NCI-H187 treated with DMSO at 0.1 percent for 48 hours (cell line): ENCODE measurements at regions not wholly inside any gene's neighbourhood (a gene's known extent, or its start where the extent isn't known, plus 50 kb on each side); places are given as distances from the start of the nearest gene placed in this dataset.

Source experiments
- DNase-seq: peaks from one replicate; lab custom pipeline; 2025; lab: John Stamatoyannopoulos, UW

DNA sequence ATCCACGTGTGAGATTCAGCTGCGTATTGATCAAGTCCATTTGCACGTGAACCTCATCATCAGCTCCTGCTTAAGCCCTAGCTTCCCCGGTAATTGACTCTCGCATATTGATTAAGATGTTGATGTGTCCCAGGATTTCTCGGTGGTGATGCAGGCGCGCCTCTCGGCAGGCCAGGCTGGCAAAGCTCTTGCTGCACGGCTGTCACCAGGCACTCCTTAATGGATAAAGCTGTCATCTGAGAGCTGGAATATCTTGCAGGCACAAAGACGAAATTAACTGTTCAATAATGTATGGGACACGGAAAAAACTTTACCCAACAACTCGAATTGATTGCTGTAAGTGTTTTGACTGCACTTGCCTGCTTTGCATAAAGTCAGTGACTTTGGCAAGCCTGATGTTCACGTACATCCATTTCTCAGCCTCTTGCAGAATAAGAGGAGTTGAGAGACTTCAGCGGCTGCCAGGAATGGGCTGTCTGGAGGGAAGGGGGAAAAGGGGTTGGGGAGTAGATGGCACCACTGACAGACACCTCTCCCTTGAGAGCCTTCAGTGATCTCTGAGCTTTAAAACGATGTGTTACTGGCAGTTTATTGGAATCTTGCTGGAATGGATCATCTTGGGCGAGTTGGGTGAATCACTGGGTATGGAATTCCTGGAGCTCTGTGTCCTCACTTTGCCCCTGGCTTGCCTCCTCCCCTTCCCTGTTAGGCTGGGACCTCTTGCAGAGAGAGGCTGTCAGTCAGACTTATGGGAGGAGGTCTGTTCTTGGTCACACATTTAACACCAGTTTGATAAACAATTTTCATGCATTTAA, 650.3 kb downstream of the CCDC171 start:
- DNase-seq = no peak

DNA sequence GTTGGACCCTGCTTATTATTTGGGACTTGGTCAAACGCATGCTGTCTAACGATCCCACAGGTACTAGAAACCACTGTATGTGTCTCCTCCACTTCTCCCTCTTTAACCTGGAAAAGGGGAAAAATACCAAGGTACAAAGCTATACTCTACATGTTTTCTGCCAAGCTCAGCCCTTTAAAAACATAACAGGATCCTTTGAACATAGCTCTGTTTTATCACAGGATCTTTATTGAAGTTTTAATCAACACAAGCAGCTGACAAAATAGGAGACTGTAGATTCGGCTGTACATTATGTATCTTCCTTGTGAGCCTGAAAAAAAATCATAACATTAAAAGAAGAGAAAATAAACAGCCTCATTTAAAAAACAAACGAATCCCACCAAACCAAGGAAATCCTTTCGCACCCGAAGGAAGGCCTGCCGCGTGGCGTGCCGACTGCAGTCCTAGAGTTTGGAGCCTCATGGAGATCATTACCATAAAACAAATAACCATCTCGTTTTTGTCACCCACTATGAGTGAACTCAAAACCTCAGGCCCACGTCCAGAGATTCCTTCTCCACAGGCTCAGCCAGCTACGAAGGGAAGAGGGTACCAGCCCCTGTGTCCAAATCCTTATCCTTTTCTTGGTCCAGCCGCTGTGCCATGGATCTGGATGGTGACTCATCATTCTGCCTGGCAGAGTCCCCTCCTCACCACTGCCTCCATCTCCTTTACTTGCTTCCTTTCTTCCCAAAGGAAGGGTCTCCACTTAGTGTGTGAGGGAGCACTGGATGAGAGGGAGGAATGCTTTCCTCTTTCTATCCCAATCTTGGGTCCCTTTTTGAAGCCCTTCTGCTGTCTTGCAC, 651.1 kb downstream of the CCDC171 start:
- no peak for DNase-seq

DNA sequence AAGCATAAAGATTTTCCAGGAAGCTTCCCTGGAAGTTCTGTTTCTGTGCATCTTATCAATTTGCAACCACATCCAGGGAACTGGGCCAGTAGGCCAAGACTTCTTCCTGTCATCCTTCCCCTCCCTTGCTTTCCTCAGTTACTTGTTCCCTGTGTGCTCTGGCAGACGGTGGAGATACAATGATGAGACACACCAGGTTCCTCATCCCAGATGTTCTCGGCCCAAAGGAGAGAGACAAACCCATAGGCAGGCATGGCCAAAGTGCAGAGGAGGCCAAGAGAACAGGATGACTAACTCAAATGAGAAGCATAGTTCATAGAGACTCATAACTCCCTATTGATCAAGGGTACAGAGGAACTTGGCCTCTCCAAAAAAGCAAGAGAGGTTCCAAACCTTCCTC, 652.6 kb downstream of the CCDC171 start:
- DNase-seq = no peak

DNA sequence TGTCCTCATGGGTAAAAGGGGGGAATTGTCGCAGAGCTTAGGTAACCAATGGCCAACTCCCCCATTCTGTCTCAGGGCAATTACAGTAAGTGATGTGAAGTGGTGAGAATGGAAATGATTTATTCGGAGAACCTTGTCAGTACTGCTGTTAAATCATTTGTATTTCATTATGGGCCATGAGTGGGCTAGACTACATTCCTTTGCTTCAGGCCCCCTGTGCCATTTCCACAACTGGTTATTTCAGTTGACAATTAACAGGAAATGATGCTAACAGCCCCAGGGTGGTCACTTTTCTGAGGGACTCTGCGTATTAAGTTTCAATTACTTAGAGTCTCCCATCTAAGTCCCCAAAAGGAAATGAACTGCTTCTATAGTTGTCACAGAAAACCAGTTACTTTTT, 653.7 kb downstream of the CCDC171 start:
- DNase-seq = no peak

DNA sequence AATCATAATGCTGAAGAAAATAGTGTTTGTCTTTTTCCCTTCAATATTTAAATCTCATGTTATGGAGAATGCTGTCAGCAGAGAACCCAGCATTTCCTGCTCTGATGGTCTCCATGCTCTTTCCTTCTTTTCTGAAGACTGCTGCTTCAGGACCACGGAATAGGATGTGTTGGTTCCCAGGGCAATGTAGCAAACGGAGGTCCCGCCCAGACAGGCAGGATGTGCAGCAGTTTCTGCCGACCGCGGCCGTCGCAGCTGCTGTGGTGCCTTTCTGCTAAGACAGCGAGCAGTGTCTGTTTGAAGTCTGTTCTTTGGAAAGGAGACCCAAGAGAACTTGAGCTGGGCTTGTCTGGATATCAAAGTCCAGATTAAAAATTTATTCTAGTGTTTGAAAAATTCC, 654.3 kb downstream of the CCDC171 start:
- no peak for DNase-seq

DNA sequence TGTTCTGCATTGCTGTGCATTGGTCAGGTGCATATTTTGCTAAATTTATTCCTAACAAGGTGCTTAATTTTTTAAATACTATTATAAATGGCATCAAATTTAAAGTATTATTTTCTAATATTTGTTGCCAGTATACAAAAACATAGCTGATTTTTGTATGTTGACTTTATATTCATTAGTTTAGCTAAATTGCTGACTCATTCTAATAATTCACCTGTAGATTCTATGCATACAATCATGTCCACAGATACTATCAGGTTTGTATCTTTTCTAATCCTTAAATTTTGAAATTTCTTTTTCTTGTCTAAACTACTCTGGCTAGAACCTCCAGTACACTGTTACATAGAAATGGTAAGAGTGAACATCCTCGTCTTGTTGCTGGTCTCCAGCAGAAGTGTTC, 657.6 kb downstream of the CCDC171 start:
- no peak for DNase-seq

DNA sequence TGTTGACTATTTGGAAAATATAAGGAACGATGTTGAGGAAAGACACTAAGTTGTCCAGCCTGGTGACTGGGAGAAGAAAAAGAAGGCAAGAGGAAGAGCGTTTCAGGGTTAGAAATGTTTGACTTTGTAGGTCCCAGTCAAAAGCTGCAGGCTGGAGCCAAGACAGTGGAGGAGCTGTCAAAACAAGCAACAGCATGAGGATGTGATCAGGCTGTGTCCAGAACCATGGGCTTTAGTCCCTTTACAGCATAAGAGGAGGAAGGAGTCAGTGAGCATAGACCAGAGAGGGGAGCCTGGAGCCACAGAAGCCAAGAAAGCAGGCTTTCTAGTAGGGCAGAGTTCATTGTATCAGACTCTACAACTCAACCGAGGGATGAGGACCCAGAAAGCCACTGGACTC, 658.5 kb downstream of the BNC2 start:
- no peak for DNase-seq

DNA sequence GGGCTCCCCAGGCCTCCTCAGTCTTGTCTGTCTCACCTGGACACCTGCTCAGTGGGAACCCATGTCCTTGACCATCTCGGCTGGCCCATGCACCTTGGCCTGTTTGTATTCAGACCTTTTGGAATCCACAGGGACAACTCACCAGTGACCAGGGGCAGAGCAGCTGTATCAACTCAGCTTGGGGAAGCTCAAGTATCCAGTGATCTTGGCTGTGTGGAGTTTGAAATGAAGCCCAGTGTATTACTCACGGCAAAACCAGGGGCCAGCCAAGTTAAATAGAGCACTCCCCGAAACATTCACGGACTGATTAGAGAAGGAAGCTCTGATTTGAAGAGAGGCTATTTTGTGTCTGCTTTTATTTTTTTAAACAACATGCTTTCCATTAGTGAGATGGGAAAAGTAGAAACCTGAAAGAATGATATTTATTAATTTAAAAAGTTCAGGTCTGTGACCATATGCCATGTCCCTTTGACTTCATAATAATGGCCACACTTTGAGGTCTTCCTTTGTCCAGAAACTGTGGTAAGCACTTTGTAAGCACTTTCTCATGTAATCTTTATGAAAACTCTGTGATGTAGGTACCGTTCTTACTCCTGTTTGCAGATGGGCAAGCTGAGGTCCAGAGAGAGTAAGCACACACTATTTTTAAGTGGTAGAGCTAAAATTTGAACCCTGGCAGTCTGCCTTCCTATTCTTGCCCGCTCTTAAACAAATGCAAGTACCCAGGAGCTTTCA, 656.5 kb downstream of the BNC2 start:
- DNase-seq = no peak

DNA sequence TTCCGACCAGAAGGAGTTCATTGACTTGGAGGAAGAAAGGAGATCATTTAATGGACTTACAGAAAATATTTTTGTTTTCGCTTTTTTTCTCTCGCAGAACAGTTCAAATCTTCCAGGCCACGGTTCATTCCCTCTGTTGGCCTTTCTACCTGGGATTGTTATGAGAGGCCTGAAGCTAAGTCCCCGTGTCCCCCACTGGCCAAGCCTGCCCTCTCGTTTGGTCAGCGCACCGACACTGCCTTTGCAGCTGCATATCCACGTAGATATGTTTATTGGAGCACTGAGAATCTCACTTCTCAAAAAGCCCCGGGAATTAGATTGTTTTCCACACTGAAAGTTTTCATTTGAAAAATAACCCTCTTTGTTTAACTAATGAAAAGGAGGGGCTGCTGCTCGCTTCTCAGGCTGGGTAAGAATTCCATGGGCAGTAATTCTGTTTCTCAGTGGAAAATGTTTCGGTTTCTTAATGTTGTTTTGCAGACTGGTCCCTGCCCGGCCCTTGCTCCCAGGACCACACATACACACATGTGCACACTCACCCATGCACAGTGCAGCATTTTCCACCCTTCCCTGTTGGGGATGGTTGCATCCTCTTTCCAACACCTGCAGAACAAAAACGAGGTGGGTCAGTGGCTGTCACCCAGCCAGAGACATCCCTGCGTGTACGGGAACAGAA, 655.7 kb downstream of the BNC2 start:
- no peak for DNase-seq

DNA sequence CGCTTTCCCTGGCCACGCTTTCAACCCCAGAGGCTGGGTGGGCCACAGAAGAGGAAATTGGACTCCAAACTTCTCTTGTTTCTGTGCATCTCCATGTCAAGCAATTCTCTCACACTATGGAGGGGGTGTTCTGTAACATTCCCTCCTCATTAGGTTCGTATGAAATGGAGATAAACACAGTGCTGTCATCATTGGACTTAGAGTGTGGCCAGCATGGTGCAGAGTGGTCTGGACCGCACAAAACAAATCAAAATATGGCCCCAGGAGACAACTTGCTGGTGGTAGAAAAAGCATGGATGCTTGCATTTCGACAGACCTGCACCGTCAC, 655.2 kb downstream of the BNC2 start:
- DNase-seq = no peak

DNA sequence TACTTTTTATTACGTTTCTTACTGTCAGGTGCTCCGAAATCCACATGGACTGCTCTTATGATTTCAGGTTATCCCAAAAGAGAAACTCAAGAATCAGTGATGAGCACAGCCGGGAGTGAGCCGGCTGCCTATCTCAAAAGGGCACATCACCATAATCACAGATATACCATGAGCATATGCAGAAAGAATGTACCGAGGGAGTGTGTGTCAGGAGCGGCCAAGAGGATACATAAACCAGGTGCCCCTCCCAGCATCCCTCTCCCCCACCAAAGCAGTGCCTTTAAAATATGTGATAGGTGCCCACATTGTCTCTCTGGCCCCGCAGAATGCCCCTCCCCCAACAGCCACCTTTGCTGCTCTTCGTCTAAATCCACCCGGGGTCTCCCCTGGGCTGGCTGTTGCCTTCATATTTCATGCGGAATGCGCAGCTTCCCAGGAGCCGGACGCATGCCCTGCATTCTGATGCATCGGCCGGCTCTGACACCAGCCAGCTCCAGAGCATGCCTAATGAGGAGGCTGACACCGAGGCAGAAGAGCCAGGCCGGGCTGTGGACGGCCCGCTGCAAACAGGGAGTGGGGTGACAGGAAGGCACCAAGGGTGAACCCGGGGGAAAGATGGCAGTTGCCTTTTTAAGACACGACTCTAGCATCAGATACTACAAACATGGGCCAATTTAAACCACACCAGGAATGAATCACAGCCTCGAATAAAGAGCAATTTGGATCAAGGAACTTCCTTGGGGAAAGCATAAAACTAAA, 652.3 kb downstream of the BNC2 start:
- DNase-seq = no peak

DNA sequence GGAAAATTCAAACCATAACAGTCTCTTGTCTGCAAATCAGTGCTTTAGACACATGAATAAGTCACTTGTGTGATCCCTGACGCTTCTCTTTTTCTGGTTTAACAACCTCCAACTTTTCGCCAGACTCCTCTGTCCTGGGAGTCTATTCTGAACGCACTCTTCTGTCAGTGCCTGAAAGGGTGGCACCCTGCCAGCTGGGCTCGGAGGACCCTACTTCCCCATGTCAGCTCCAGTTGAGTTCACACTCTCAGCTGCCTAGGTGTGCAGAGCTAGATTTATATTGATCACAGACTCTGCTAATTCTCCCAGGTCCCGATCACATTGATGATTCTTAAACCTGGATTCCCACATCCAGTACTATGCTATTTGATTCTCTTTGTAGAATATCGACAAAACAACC, 649.1 kb downstream of the BNC2 start:
- no peak for DNase-seq

DNA sequence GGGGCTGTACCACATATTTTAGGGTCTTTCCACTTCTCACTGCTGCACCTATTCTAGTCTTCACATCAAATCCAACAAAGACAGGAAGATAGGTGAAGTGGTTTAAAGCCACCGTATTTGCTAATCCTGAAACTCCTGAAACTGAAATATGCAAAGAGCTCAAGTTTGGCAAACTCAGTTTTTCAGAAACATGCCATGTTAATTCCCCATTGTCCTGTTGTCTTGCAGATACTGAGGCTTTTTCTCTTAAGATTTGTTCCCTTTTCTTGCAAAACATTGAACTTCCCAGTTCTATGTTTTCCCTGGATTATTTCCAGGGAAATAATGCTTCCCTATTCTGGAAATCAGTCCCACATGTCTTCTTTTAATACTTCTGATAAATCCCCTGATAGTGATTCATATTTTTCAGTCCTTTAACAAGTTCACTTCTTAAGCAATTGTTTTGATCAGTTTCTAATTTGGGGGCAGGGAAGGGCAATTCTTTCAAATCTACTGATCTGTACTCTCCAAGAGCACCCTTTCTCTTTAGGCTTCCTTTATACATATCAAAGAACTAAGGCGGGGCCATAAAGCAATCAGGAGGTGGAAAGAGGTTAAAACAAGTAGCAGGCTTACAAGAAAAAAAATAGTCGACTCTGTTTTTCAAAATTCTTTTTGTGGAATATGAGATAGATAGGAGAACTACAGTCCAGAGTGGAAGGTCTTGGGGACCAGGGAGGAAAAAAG, 648.5 kb downstream of the BNC2 start:
- no peak for DNase-seq

DNA sequence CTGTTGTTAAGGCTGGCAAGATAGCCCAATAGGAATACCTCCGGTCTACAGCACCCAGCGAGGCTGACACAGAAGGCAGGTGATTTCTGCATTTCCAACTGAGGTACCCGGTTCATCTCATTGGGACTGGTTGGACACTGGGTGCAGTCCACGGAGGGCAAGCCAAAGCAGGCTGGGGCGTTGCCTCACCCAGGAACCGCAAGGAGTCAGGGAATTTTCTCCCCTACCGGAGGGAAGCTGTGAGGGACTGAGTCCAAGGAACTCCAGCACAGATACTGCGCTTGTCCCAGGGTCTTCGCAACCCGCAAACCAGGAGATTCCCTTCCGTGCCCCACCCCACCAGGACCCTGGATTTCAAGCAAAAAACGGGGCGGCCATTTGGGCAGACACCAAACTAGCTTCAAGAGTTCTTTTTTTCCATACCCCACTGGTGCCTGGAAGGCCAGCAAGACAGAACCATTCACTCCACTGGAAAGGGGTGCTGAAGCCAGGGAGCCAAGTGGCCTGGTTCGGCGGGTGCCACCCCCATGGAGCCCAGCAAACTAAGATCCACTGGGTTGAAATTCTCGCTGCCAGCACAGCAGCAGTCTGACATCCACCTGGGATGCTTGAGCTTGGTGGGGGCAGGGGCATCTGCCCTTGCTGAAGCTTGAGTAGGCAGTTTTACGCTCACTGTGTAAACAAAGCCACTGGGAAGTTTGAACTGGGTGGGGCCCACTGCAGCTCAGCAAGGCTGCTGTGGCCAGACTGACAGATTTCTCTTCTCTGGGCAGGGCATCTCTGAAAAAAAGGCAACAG, 647.2 kb downstream of the BNC2 start:
- no peak for DNase-seq

DNA sequence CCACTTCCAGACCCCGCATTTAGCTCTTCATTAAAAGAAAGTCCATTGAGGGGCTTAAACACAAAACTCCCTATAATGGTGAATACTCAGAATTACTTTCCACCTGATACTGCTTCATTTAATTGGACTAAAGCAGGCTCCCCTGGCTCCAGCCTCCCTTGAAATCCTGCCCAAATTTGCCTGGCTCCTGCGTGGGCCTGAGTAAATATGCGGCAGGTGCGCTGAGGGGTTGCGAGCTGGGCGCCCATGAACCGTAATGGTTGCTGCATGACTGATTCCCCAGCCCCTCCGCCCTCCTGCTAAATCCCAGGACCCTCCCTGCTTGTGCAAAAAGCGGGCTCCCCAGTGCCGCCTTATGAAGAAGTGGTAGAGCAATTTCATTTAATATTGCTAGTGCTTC, 639.7 kb downstream of the BNC2 start:
- no peak for DNase-seq

DNA sequence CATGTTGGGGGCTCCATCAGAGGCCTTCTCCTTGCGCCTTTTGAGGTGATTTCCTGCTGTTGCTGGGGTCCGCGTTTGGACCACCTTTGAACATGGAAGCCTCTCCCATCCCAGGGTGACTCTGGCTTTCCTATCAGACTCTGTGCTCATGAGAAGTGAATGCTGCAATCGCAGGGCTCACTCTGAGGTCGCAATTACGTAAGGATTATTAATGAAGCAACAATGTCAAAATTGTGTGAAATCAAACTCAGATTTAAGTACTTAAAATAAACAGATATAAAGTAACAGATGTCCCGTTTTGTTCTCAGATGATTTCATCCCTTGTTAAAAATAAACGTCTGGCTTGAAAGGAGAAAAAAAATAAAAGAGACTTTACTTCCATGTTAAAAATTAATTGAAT, 634.2 kb downstream of the BNC2 start:
- DNase-seq = no peak

DNA sequence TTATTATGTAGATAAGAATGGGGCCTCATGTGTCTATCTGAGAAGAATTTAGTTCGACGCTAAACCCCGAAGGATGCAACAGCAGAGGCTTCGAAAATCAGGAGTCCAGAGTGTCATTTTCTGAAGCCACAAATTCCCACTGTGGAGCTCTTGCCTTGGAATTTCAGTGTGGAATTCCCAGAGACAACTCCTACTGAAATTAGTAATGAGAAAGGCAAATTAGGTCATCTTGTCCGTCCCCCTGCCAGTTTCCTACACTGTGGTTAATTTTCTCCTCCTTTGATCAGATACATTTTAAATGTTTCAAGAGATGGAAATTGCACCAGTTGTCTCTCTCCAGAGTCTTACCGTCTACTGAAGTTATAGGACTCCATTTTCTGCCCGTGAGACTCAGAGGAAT, 633.6 kb downstream of the BNC2 start:
- no peak for DNase-seq

DNA sequence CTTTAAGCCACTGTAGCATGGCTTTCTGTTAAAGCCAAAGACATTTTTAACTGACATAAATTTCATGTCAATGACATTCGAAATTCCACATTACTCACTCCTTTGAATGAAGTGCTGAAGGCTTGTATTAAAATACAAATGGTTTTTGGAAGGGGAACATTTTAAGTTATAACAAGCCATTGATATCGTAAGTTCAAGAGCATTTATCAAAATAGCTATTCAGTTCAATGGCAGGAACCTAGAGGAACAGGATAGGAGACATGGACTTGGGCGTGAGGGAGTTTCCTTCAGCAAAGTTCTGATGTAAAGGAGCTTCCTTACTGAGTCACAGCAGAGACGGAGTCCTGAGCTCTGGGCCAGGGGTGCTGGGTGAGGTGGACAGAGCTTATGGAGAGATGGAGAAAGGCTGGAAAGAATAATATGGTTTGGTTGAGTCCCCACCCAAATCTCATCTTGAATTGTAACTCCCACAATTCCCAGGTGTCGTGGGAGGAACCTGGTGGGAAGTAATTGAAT, 631.8 kb downstream of the BNC2 start:
- DNase-seq = no peak

DNA sequence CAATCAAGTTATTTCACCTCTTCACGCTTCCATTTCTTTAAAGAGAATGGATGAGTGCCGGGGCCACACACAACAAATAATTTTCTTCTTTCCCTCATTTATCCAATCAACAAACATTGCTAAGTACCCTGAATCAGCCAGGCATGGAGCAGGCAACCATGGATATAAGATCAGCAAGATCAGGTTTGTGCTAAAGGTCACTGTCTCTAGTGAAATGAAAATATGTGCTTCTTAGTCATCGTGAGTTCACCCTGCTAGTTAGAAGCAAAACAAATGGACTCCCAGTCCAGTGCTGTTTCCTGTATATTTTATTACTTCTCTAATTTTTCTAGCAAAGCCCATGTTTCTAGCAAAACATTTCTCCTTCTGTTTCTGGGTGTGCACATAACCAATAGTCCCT, 629.2 kb downstream of the BNC2 start:
- no peak for DNase-seq

DNA sequence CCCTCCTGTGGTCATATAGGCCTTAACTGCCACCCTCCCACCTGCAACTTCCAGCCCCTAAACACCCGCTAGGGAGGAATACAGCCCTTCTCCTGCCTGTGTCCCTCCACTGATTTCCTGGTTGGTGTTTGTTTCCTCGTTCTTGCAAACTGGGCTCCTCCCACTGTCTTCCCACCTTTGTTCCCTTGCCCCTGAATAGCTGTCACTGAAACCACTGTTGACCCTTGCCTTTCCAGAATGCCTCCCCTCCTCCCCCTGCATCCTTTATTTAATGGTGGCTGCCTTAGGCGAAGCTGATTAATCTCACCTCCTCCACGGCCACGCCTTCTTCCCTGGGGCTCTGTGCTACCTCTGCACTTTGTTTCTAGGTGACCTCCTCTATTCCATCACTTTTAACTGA, 626.7 kb downstream of the BNC2 start:
- no peak for DNase-seq
